ENCODE measurements at regions not wholly inside any gene's neighbourhood (a gene's known extent, or its start where the extent isn't known, plus 50 kb on each side); places are given as distances from the start of the nearest gene placed in this dataset.

- TF ChIP-seq REST (IDR thresholded peaks at IDR 0.05; ENCODE audit: low read depth) (no peak), TAF1 (IDR thresholded peaks at IDR 0.05; ENCODE audit: low read depth) (no peak), EP300 (IDR thresholded peaks at IDR 0.05; ENCODE audit: borderline replicate concordance) (no peak), NFIC (IDR thresholded peaks at IDR 0.05) (no peak), RAD21 (IDR thresholded peaks at IDR 0.05; ENCODE audit: low read depth) (no peak)
Observed at GRCh38 chr6:132096996-132097395, 145.8 kb upstream of the CCN2 start.

Data from Ishikawa (cell line).